ENCODE measurements at regions not wholly inside any gene's neighbourhood (a gene's known extent, or its start where the extent isn't known, plus 50 kb on each side); places are given as distances from the start of the nearest gene placed in this dataset.

- TF ChIP-seq SP2 (IDR thresholded peaks at IDR 0.05; ENCODE audit: low read length) (no peak), CTCF (IDR thresholded peaks at IDR 0.05; ENCODE audit: control extremely low read depth in 1 of 3, insufficient read depth in 1 of 3, low read depth in 1 of 3, low read length in 3 of 3) (no peak), POLR2AphosphoS5 (IDR thresholded peaks at IDR 0.05; ENCODE audit: low read depth, low read length) (no peak), EZH2 (IDR thresholded peaks at IDR 0.05; ENCODE audit: low read depth, low read length, severe bottlenecking) (no peak), POU5F1 (IDR thresholded peaks at IDR 0.05; ENCODE audit: low read depth, low read length) (no peak), CHD1 (IDR thresholded peaks at IDR 0.05; ENCODE audit: low read depth, low read length) (no peak), SRF (IDR thresholded peaks at IDR 0.05; ENCODE audit: low read depth, low read length) (no peak), POLR2A (IDR thresholded peaks at IDR 0.05; ENCODE audit: control extremely low read depth in 1 of 2, low read depth in 2 of 2, low read length in 2 of 2) (no peak), HDAC2 (IDR thresholded peaks at IDR 0.05; ENCODE audit: borderline replicate concordance in 1 of 2, low read depth in 2 of 2, low read length in 2 of 2) (no peak), GABPA (IDR thresholded peaks at IDR 0.05; ENCODE audit: borderline replicate concordance, insufficient read depth, low read length) (no peak), RNF2 (IDR thresholded peaks at IDR 0.05; ENCODE audit: borderline replicate concordance, low read depth, low read length, missing control alignments, poor library complexity, severe bottlenecking) (no peak), JUND (IDR thresholded peaks at IDR 0.05; ENCODE audit: low read length) (no peak), YY1 (IDR thresholded peaks at IDR 0.05; ENCODE audit: low read depth, low read length) (no peak), ATF3 (IDR thresholded peaks at IDR 0.05; ENCODE audit: insufficient read depth, low read depth, low read length) (no peak)
These were observed 474.8 kb upstream of the ID4 start for GRCh38 chr6:19362396-19362795.

Data from H1 (cell line).